ENCODE measurements at regions not wholly inside any gene's neighbourhood (a gene's known extent, or its start where the extent isn't known, plus 50 kb on each side); places are given as distances from the start of the nearest gene placed in this dataset.

GRCh38 chr6:115396112-115396906, 664.4 kb downstream of the FRK start:
- 87 to 92% methylated on average over 2 to 4 of the region's 6 CpGs for WGBS, 2 experiments (ENCODE audit: insufficient coverage in 2 of 2)
- no peak overlapping the region for H3K4me3 ChIP-seq (ENCODE audit: extremely low read depth, insufficient read depth, low read length, poor library complexity, severe bottlenecking)
- H3K9me3 ChIP-seq (ENCODE audit: control insufficient read depth, low read length), result no peaks in the 10 kb centered on the region
- no peaks in the 10 kb centered on the region for H3K36me3 ChIP-seq (ENCODE audit: control insufficient read depth, insufficient read depth, low read length)
- no peak overlapping the region for H3K27ac ChIP-seq (ENCODE audit: low read depth, low read length, severe bottlenecking)
- H3K4me1 ChIP-seq (ENCODE audit: control insufficient read depth, insufficient read depth, low read length, poor library complexity, severe bottlenecking), result peaks cover 3% of the 10 kb centered on the region

GRCh38 chr6:115393821-115394220, 666.9 kb downstream of the FRK start:
- Histone ChIP-seq H3K9me3 (ENCODE audit: control insufficient read depth, low read length) (no peaks in the 10 kb centered on the region), H3K4me1 (ENCODE audit: control insufficient read depth, insufficient read depth, low read length, poor library complexity, severe bottlenecking) (peaks cover 3% of the 10 kb centered on the region), H3K36me3 (ENCODE audit: control insufficient read depth, insufficient read depth, low read length) (no peaks in the 10 kb centered on the region), H3K4me3 (ENCODE audit: extremely low read depth, insufficient read depth, low read length, poor library complexity, severe bottlenecking) (no peak overlapping the region), H3K27ac (ENCODE audit: low read depth, low read length, severe bottlenecking) (no peak overlapping the region)
- WGBS, 2 experiments (ENCODE audit: insufficient coverage in 2 of 2), result 95 to 97% methylated on average over 3 to 4 of the region's 5 CpGs

DNA sequence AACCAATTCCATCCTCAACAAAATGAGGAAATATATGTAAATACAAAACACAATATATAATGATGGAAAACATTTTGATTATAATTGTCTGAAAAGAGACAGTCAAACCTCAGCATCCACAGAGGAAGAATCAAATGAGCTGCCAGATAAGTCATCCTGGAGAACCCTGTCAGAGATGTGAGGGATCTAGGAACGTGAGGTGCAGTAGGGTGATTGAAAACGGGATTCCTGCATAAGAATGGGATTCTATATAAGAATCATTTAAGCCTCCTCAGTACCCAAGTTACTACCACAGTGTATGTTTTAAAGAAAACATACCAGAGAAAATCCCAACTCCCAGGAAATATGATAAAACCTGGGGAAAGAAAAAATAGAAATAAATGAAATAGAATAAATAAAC, 690.5 kb downstream of the FRK start:
- Histone ChIP-seq H3K4me3 (ENCODE audit: extremely low read depth, insufficient read depth, low read length, poor library complexity, severe bottlenecking) (no peak overlapping the region), H3K36me3 (ENCODE audit: control insufficient read depth, insufficient read depth, low read length) (no peaks in the 10 kb centered on the region), H3K9me3 (ENCODE audit: control insufficient read depth, low read length) (peaks cover 5% of the 10 kb centered on the region), H3K4me1 (ENCODE audit: control insufficient read depth, insufficient read depth, low read length, poor library complexity, severe bottlenecking) (no peaks in the 10 kb centered on the region), H3K27ac (ENCODE audit: low read depth, low read length, severe bottlenecking) (no peak overlapping the region)
- no CpG with 5 or more reads among the region's 2 CpGs for WGBS, 2 experiments (ENCODE audit: insufficient coverage in 2 of 2)

DNA sequence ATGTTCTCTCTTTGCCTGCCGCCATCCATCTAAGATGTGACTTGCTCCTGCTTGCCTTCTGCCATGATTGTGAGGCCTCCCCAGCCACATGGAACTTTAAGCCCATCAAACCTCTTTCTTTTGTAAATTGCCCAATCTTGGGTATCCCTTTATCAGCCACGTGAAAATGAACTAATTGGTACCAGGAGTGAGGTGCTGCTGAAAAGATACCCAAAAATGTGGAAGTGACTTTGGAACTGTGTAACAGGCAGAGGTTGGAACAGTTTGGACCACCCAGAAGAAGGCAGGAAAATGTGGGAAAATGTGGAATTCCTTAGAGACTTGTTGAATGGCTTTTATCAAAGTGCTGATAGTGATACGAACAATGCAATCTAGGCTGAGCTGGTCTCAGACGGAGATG, 694.9 kb downstream of the FRK start:
- H3K4me3 ChIP-seq (ENCODE audit: extremely low read depth, insufficient read depth, low read length, poor library complexity, severe bottlenecking), result no peak overlapping the region
- no peaks in the 10 kb centered on the region for H3K36me3 ChIP-seq (ENCODE audit: control insufficient read depth, insufficient read depth, low read length)
- WGBS, 2 experiments (ENCODE audit: insufficient coverage in 2 of 2), result 93 to 100% methylated on average over 3 to 4 of the region's 4 CpGs

GRCh38 chr6:115363379-115363778, 697.3 kb downstream of the FRK start:
- Histone ChIP-seq H3K9me3 (ENCODE audit: control insufficient read depth, low read length) (peaks cover 5% of the 10 kb centered on the region), H3K27ac (ENCODE audit: low read depth, low read length, severe bottlenecking) (no peak overlapping the region), H3K4me1 (ENCODE audit: control insufficient read depth, insufficient read depth, low read length, poor library complexity, severe bottlenecking) (no peaks in the 10 kb centered on the region), H3K36me3 (ENCODE audit: control insufficient read depth, insufficient read depth, low read length) (no peaks in the 10 kb centered on the region), H3K4me3 (ENCODE audit: extremely low read depth, insufficient read depth, low read length, poor library complexity, severe bottlenecking) (no peak overlapping the region)
- 63 to 100% methylated on average over 1 to 3 of the region's 4 CpGs for WGBS, 2 experiments (ENCODE audit: insufficient coverage in 2 of 2)

More for the DNA sequence above, 694.9 kb downstream of the FRK start:
- H3K4me1 ChIP-seq (ENCODE audit: control insufficient read depth, insufficient read depth, low read length, poor library complexity, severe bottlenecking), result no peaks in the 10 kb centered on the region
- peaks cover 5% of the 10 kb centered on the region for H3K9me3 ChIP-seq (ENCODE audit: control insufficient read depth, low read length)
- no peak overlapping the region for H3K27ac ChIP-seq (ENCODE audit: low read depth, low read length, severe bottlenecking)

- no peak overlapping the region for H3K27ac ChIP-seq (ENCODE audit: low read depth, low read length, severe bottlenecking)
- WGBS, 2 experiments (ENCODE audit: insufficient coverage in 2 of 2), result no CpG with 5 or more reads among the region's 1 CpG
- no peak overlapping the region for H3K4me3 ChIP-seq (ENCODE audit: extremely low read depth, insufficient read depth, low read length, poor library complexity, severe bottlenecking)
- no peaks in the 10 kb centered on the region for H3K4me1 ChIP-seq (ENCODE audit: control insufficient read depth, insufficient read depth, low read length, poor library complexity, severe bottlenecking)
- H3K36me3 ChIP-seq (ENCODE audit: control insufficient read depth, insufficient read depth, low read length), result no peaks in the 10 kb centered on the region
- peaks cover 5% of the 10 kb centered on the region for H3K9me3 ChIP-seq (ENCODE audit: control insufficient read depth, low read length)
These were observed 698.5 kb downstream of the FRK start for GRCh38 chr6:115362234-115362633.

- no peaks in the 10 kb centered on the region for H3K36me3 ChIP-seq (ENCODE audit: control insufficient read depth, insufficient read depth, low read length)
- no peak overlapping the region for H3K27ac ChIP-seq (ENCODE audit: low read depth, low read length, severe bottlenecking)
- no peaks in the 10 kb centered on the region for H3K4me1 ChIP-seq (ENCODE audit: control insufficient read depth, insufficient read depth, low read length, poor library complexity, severe bottlenecking)
- H3K9me3 ChIP-seq (ENCODE audit: control insufficient read depth, low read length), result peaks cover 2% of the 10 kb centered on the region
- H3K4me3 ChIP-seq (ENCODE audit: extremely low read depth, insufficient read depth, low read length, poor library complexity, severe bottlenecking), result no peak overlapping the region
- WGBS, 2 experiments (ENCODE audit: insufficient coverage in 2 of 2), result 100% methylated on average over 1 of the region's 2 CpGs; no CpG with 5 or more reads in 1 of the 2 experiments
These were observed 699.9 kb downstream of the FRK start for GRCh38 chr6:115360602-115361325.

- H3K36me3 ChIP-seq (ENCODE audit: control insufficient read depth, insufficient read depth, low read length), result no peaks in the 10 kb centered on the region
- no peaks in the 10 kb centered on the region for H3K9me3 ChIP-seq (ENCODE audit: control insufficient read depth, low read length)
- no peak overlapping the region for H3K27ac ChIP-seq (ENCODE audit: low read depth, low read length, severe bottlenecking)
- H3K4me1 ChIP-seq (ENCODE audit: control insufficient read depth, insufficient read depth, low read length, poor library complexity, severe bottlenecking), result no peaks in the 10 kb centered on the region
- no peak overlapping the region for H3K4me3 ChIP-seq (ENCODE audit: extremely low read depth, insufficient read depth, low read length, poor library complexity, severe bottlenecking)
These were observed 702.1 kb downstream of the FRK start for GRCh38 chr6:115358616-115359015.

DNA sequence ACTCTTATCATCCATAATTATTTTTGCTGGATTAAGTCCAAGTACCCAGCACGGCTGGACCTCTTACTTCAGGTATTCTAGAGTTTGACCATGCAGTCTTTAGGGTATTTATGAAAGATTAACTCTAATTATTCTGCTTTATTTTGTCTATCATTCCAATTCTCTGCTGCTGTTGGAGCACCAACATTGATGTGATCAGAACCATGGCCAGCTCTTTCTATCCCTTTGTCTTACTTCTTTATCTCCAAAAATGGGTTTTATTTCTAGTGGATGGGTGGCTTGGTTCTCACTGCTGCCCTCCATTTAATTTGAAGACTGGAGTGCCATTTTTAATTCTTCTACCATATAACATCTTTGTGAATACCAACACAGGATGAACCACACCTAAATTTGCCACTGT, 704.3 kb downstream of the FRK start:
- Histone ChIP-seq H3K4me1 (ENCODE audit: control insufficient read depth, insufficient read depth, low read length, poor library complexity, severe bottlenecking) (no peaks in the 10 kb centered on the region), H3K9me3 (ENCODE audit: control insufficient read depth, low read length) (no peaks in the 10 kb centered on the region), H3K36me3 (ENCODE audit: control insufficient read depth, insufficient read depth, low read length) (no peaks in the 10 kb centered on the region), H3K4me3 (ENCODE audit: extremely low read depth, insufficient read depth, low read length, poor library complexity, severe bottlenecking) (no peak overlapping the region), H3K27ac (ENCODE audit: low read depth, low read length, severe bottlenecking) (no peak overlapping the region)
- WGBS, 2 experiments (ENCODE audit: insufficient coverage in 2 of 2), result no CpG with 5 or more reads among the region's 1 CpG

DNA sequence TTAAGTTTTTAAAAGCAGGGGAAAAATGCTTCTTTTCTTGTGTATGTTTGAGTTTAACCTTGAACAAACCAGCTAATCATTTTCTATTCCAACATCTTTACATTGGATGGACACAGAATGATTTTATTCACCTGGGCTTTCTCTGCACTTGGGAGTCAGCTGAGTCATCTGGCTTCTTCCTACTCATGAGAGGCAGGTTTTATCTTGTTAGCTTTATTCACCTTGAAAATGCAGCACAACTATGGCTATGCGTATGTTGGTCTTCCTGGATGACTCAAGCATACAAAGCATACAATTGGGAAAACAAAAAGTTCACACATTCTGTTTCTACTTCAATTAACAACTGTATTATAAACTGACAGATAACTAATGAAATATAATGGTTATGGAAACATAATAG, 737.7 kb downstream of the FRK start:
- H3K4me3 ChIP-seq (ENCODE audit: extremely low read depth, insufficient read depth, low read length, poor library complexity, severe bottlenecking), result no peak overlapping the region
- H3K36me3 ChIP-seq (ENCODE audit: control insufficient read depth, insufficient read depth, low read length), result no peaks in the 10 kb centered on the region
- no peak overlapping the region for H3K27ac ChIP-seq (ENCODE audit: low read depth, low read length, severe bottlenecking)
- no peaks in the 10 kb centered on the region for H3K4me1 ChIP-seq (ENCODE audit: control insufficient read depth, insufficient read depth, low read length, poor library complexity, severe bottlenecking)
- WGBS, 2 experiments (ENCODE audit: insufficient coverage in 2 of 2), result 100% methylated on average over 1 of the region's 1 CpG; no CpG with 5 or more reads in 1 of the 2 experiments
- H3K9me3 ChIP-seq (ENCODE audit: control insufficient read depth, low read length), result no peaks in the 10 kb centered on the region

- Histone ChIP-seq H3K36me3 (ENCODE audit: control insufficient read depth, insufficient read depth, low read length) (no peaks in the 10 kb centered on the region), H3K4me3 (ENCODE audit: extremely low read depth, insufficient read depth, low read length, poor library complexity, severe bottlenecking) (no peak overlapping the region), H3K9me3 (ENCODE audit: control insufficient read depth, low read length) (no peaks in the 10 kb centered on the region), H3K4me1 (ENCODE audit: control insufficient read depth, insufficient read depth, low read length, poor library complexity, severe bottlenecking) (no peaks in the 10 kb centered on the region), H3K27ac (ENCODE audit: low read depth, low read length, severe bottlenecking) (no peak overlapping the region)
- no CpG with 5 or more reads among the region's 1 CpG for WGBS, 2 experiments (ENCODE audit: insufficient coverage in 2 of 2)
These were observed 740.9 kb downstream of the FRK start for GRCh38 chr6:115319823-115320222.

Measured in mesodermal cell (in vitro differentiated cells).